ENCODE measurements at regions not wholly inside any gene's neighbourhood (a gene's known extent, or its start where the extent isn't known, plus 50 kb on each side); places are given as distances from the start of the nearest gene placed in this dataset.

DNA sequence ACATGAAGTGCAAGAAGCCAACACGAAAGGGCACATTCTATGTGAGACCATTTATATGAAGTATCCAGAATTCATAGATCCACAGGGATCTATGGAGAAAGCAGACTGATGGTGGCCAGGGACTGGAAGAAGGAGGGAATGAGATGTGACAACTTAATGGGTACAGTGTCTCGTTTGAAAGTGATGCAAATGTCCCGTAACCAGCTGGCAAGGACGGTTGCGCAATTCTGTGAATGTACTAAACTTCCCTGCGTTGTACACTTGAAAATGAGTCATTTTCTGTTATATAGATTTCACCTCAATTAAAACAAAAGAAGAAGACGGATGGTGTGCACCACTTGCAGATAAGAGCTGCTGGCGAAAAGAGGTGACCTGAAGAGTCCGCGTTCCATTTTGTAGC, 861.1 kb downstream of the TYW1 start:
- Histone ChIP-seq H4K20me1 (ENCODE audit: insufficient read depth, low read length, poor library complexity, severe bottlenecking) (no peaks in the 10 kb centered on the region), H3K9me3 (ENCODE audit: insufficient read depth, low read depth, low read length) (peaks cover 7% of the 10 kb centered on the region; the same call in 1 of the 2 replicates), H3K27me3 (ENCODE audit: insufficient read depth, low read length, poor library complexity, severe bottlenecking) (no peaks in the 10 kb centered on the region), H3K9me2 (replicated peaks; ENCODE audit: low read depth, low read length) (no peaks in the 10 kb centered on the region), H3F3A (ENCODE audit: low read depth) (no peaks in the 10 kb centered on the region), H3K79me2 (ENCODE audit: insufficient read depth, low read length) (no peaks in the 10 kb centered on the region), H3K4me1 (ENCODE audit: insufficient read depth, low read length, poor library complexity, severe bottlenecking) (no peaks in the 10 kb centered on the region), H2AFZ (ENCODE audit: low read length) (no peak overlapping the region), H3K4me2 (ENCODE audit: low read depth, low read length, poor library complexity, severe bottlenecking) (no peak overlapping the region), H3K4me3 (ENCODE audit: low read length, poor library complexity, severe bottlenecking) (no peak overlapping the region), H3K36me3 (ENCODE audit: insufficient read depth, low read length) (no peaks in the 10 kb centered on the region), H3K9ac (ENCODE audit: low read depth, low read length, poor library complexity, severe bottlenecking) (no peak overlapping the region)
- TF ChIP-seq, protein P1, sequence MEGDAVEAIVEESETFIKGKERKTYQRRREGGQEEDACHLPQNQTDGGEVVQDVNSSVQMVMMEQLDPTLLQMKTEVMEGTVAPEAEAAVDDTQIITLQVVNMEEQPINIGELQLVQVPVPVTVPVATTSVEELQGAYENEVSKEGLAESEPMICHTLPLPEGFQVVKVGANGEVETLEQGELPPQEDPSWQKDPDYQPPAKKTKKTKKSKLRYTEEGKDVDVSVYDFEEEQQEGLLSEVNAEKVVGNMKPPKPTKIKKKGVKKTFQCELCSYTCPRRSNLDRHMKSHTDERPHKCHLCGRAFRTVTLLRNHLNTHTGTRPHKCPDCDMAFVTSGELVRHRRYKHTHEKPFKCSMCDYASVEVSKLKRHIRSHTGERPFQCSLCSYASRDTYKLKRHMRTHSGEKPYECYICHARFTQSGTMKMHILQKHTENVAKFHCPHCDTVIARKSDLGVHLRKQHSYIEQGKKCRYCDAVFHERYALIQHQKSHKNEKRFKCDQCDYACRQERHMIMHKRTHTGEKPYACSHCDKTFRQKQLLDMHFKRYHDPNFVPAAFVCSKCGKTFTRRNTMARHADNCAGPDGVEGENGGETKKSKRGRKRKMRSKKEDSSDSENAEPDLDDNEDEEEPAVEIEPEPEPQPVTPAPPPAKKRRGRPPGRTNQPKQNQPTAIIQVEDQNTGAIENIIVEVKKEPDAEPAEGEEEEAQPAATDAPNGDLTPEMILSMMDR (conservative IDR thresholded peaks at IDR 0.05; ENCODE audit: low read length): no peak
- TF ChIP-seq EZH2phosphoT487 (IDR thresholded peaks at IDR 0.05; ENCODE audit: borderline replicate concordance): no peak

DNA sequence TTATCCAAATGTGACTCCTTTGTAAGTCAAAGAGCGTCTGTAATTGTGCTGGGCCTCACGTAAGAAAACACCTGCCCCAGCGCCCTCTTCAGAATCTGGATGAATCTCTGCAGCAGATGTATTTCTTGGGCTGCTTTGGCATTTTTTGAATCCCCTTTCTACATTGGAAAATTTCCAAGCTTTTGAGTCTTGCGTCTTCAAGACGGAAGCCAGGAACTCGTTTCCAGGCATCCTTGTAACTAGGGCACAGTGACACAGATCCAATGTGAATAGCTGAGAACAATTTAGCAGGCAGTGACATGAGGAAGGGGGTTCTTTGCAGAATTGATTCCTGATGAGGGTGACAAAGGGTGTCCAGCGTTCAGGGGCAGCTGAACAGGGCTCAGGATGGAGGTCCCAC, 862.3 kb downstream of the TYW1 start:
- no peak overlapping the region for H3K9ac ChIP-seq (ENCODE audit: low read depth, low read length, poor library complexity, severe bottlenecking)
- no peak overlapping the region for H3K4me2 ChIP-seq (ENCODE audit: low read depth, low read length, poor library complexity, severe bottlenecking)
- no peaks in the 10 kb centered on the region for H3K9me2 ChIP-seq (replicated peaks; ENCODE audit: low read depth, low read length)
- no peaks in the 10 kb centered on the region for H4K20me1 ChIP-seq (ENCODE audit: insufficient read depth, low read length, poor library complexity, severe bottlenecking)
- peaks cover 7% of the 10 kb centered on the region; the same call in 1 of the 2 replicates for H3K9me3 ChIP-seq (ENCODE audit: insufficient read depth, low read depth, low read length)
- H3K27me3 ChIP-seq (ENCODE audit: insufficient read depth, low read length, poor library complexity, severe bottlenecking): no peaks in the 10 kb centered on the region
- no peaks in the 10 kb centered on the region for H3K4me1 ChIP-seq (ENCODE audit: insufficient read depth, low read length, poor library complexity, severe bottlenecking)
- no peak overlapping the region for H2AFZ ChIP-seq (ENCODE audit: low read length)
- no peaks in the 10 kb centered on the region for H3K79me2 ChIP-seq (ENCODE audit: insufficient read depth, low read length)
- no peak overlapping the region for H3K4me3 ChIP-seq (ENCODE audit: low read length, poor library complexity, severe bottlenecking)
- no peak for TF ChIP-seq EZH2phosphoT487 (IDR thresholded peaks at IDR 0.05; ENCODE audit: borderline replicate concordance)
- TF ChIP-seq, protein P1 (conservative IDR thresholded peaks at IDR 0.05; ENCODE audit: low read length): no peak
- H3F3A ChIP-seq (ENCODE audit: low read depth): no peaks in the 10 kb centered on the region
- no peaks in the 10 kb centered on the region for H3K36me3 ChIP-seq (ENCODE audit: insufficient read depth, low read length)

DNA sequence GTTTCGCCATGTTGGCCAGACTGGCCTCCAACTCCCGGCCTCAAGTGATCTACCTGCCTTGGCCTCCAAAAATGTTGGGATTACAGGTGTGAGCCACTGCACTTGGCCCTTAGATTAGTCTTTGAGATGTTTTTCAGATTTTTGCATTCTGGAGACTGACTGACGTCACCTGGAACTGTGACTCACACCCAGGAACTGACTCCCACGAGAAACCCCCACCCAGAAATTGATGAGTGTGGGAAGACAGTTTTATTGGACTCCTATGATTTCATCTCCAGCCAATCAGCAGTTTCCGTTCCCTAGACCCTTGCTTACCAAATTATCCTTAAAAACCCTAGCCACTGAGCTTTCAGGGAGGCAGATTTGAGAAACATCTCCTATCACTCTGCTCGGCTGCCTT, 867.3 kb downstream of the TYW1 start:
- Histone ChIP-seq H2AFZ (ENCODE audit: low read length) (no peak overlapping the region), H3K79me2 (ENCODE audit: insufficient read depth, low read length) (no peaks in the 10 kb centered on the region), H3K9ac (ENCODE audit: low read depth, low read length, poor library complexity, severe bottlenecking) (no peak overlapping the region), H3K4me3 (ENCODE audit: low read length, poor library complexity, severe bottlenecking) (no peak overlapping the region), H3K36me3 (ENCODE audit: insufficient read depth, low read length) (no peaks in the 10 kb centered on the region), H3K9me2 (replicated peaks; ENCODE audit: low read depth, low read length) (no peaks in the 10 kb centered on the region), H3K4me2 (ENCODE audit: low read depth, low read length, poor library complexity, severe bottlenecking) (no peak overlapping the region), H3F3A (ENCODE audit: low read depth) (no peaks in the 10 kb centered on the region), H3K27me3 (ENCODE audit: insufficient read depth, low read length, poor library complexity, severe bottlenecking) (no peaks in the 10 kb centered on the region), H3K4me1 (ENCODE audit: insufficient read depth, low read length, poor library complexity, severe bottlenecking) (no peaks in the 10 kb centered on the region), H4K20me1 (ENCODE audit: insufficient read depth, low read length, poor library complexity, severe bottlenecking) (no peaks in the 10 kb centered on the region), H3K9me3 (ENCODE audit: insufficient read depth, low read depth, low read length) (peaks cover 7% of the 10 kb centered on the region; the same call in 1 of the 2 replicates)
- no peak for TF ChIP-seq EZH2phosphoT487 (IDR thresholded peaks at IDR 0.05; ENCODE audit: borderline replicate concordance)
- TF ChIP-seq, protein P1 (conservative IDR thresholded peaks at IDR 0.05; ENCODE audit: low read length): no peak
